K562 (cell line): ENCODE measurements at regions not wholly inside any gene's neighbourhood (a gene's known extent, or its start where the extent isn't known, plus 50 kb on each side); places are given as distances from the start of the nearest gene placed in this dataset.

Experiments
- ATAC-seq: fragments of 200-7000 bp; cut with Tn5 transposase; 3 replicates; pipeline ENCODE4 v1.9.1; 2020; ENCODE audit warnings: moderate library complexity
- BruUV-seq: library from RNA; stranded (reverse); fragments of 400-500 nt; replicated peaks from 2 replicates; lab custom pipeline; 2021; lab: Mats Ljungman, UMichigan
- CTCF ChIA-PET: fragments of 300-600 bp; formaldehyde crosslinking; extraction: SDS; loops from one replicate; lab custom pipeline; 2021; ENCODE audit warnings: low intra/inter-chr PET ratio; lab: Yijun Ruan, JAX
- POLR2A ChIA-PET: fragments of 300-600, 350-650 bp; sonication (Branson Sonifier 250); formaldehyde crosslinking; extraction: SDS; loops from one replicate; lab custom pipeline; 2021; ENCODE audit warnings: antibody characterized with exemption, inconsistent platforms; lab: Yijun Ruan, JAX
- DNase-seq, 4 experiments: peaks; one replicate each; pipeline versions ENCODE4 v3.0.0 to v3.0.0-alpha.2; 2011 to 2018; ENCODE audit warnings: low spot score in 3 of 4, mixed read lengths in 3 of 4; ENCODE audit errors: extremely low read depth in 1 of 4
- FAIRE-seq: peaks from 2 replicates; lab custom pipeline; 2011; peaks lifted over from hg19 to GRCh38; lab: Jason Lieb, UNC
- H2AFZ ChIP-seq: 2 replicates; pipeline ENCODE4 v1.6.0; 2011; ENCODE audit warnings: low read depth, low read length, control low read depth, inconsistent platforms
- H3K27ac ChIP-seq: fragments of 200-600 bp; 3 replicates; pipeline ENCODE4 v1.8.0; 2011; ENCODE audit warnings: low read depth, mild to moderate bottlenecking, control low read depth, inconsistent platforms, low read length, moderate library complexity, mixed read lengths; ENCODE audit errors: extremely low read depth
- H3K27me3 ChIP-seq, 2 experiments: fragments of 300-600 bp in 1 of 2; 2 replicates in 1 of 2; 3 replicates in 1 of 2; pipeline versions ENCODE4 v1.6.0 to v1.8.0; 2011; ENCODE audit warnings: inconsistent platforms in 2 of 2, low read length in 2 of 2, mild to moderate bottlenecking in 1 of 2, mixed read lengths in 1 of 2, moderate library complexity in 1 of 2; ENCODE audit not compliant: control insufficient read depth in 2 of 2, insufficient read depth in 2 of 2
- H3K36me3 ChIP-seq: fragments of 300-600 bp; 3 replicates; pipeline ENCODE4 v1.8.0; 2011; ENCODE audit warnings: mild to moderate bottlenecking, low read length, inconsistent platforms; ENCODE audit not compliant: control insufficient read depth, insufficient read depth
- H3K4me1 ChIP-seq, 2 experiments: fragments of 200-600 bp in 1 of 2; replicated peaks in 1 of 2; 2 replicates in 1 of 2; 3 replicates in 1 of 2; pipeline versions ENCODE4 v1.5.1 to v1.8.0; 2011; ENCODE audit warnings: inconsistent platforms in 2 of 2, low read length in 2 of 2, mild to moderate bottlenecking in 1 of 2, mixed read lengths in 1 of 2, moderate library complexity in 1 of 2; ENCODE audit not compliant: control insufficient read depth in 2 of 2, insufficient read depth in 2 of 2
- H3K4me2 ChIP-seq: 2 replicates; pipeline ENCODE4 v1.6.1; 2011; ENCODE audit warnings: low read length, control low read depth, inconsistent platforms, mixed read lengths; ENCODE audit not compliant: insufficient read depth
- H3K4me3 ChIP-seq: fragments of 200-600 bp; sonication (generic), shearing (Covaris generic); 2 replicates; pipeline ENCODE4 v1.5.1; 2016; ENCODE audit warnings: control low read depth, inconsistent platforms
- H3K79me2 ChIP-seq: fragments of 200-600 bp; 3 replicates; pipeline ENCODE4 v1.8.0; 2011; ENCODE audit warnings: low read length, inconsistent platforms; ENCODE audit not compliant: control insufficient read depth, insufficient read depth
- H3K9ac ChIP-seq, 2 experiments: 2 replicates each; pipeline versions ENCODE4 v1.6.0 to v1.6.1; 2011; ENCODE audit warnings: low read depth in 2 of 2, low read length in 2 of 2, control low read depth in 1 of 2, inconsistent platforms in 1 of 2, mild to moderate bottlenecking in 1 of 2, mixed read lengths in 1 of 2; ENCODE audit not compliant: insufficient read depth in 1 of 2
- H3K9me1 ChIP-seq: one replicate; pipeline ENCODE4 v1.6.0; 2011; ENCODE audit warnings: inconsistent platforms, mild to moderate bottlenecking, low read length, moderate library complexity; ENCODE audit not compliant: control insufficient read depth, insufficient read depth
- H3K9me3 ChIP-seq: replicated peaks from 2 replicates; pipeline ENCODE4 v1.5.1; 2011; ENCODE audit warnings: low read depth, low read length, inconsistent platforms; ENCODE audit not compliant: control insufficient read depth, insufficient read depth
- H4K20me1 ChIP-seq: replicated peaks from 2 replicates; pipeline ENCODE4 v1.6.1; 2011; ENCODE audit warnings: low read length, inconsistent platforms, mixed read lengths; ENCODE audit not compliant: control insufficient read depth, insufficient read depth
- ARHGAP35 ChIP-seq: fragments of 450-650 bp; IDR thresholded peaks from 2 replicates; pipeline ENCODE4 v1.6.1; 2018; ENCODE audit not compliant: partially characterized antibody
- CEBPG ChIP-seq, 3 experiments: fragments of 200-800 bp in 1 of 3; sonication (Bioruptor generic) in 1 of 3; sonication (generic) in 1 of 3; formaldehyde crosslinking in 1 of 3; IDR thresholded peaks in 2 of 3; conservative IDR thresholded peaks in 1 of 3; 2 replicates each; pipeline versions ENCODE4 v1.6.1 to v1.8.0; 2016 to 2022; ENCODE audit warnings: missing compliant biosample characterization in 2 of 3, missing genetic modification characterization in 2 of 3, mild to moderate bottlenecking in 1 of 3, missing genetic modification reagents in 1 of 3
- EP400 ChIP-seq: fragments of 450-650 bp; IDR thresholded peaks from 2 replicates; pipeline ENCODE4 v1.6.1; 2017; ENCODE audit warnings: antibody characterized with exemption, mild to moderate bottlenecking, moderate library complexity
- ETV1 ChIP-seq: fragments of 450-650 bp; conservative IDR thresholded peaks from 2 replicates; pipeline ENCODE4 v1.6.1; 2016; ENCODE audit warnings: missing genetic modification characterization, control low read depth, low read depth, missing compliant biosample characterization
- FUS ChIP-seq: fragments of 200-400 bp; formaldehyde crosslinking; optimal IDR thresholded peaks from 2 replicates; pipeline ENCODE3; 2017; ENCODE audit warnings: low read depth, low read length
- MAFG ChIP-seq: fragments of 450-650 bp; conservative IDR thresholded peaks from 2 replicates; pipeline ENCODE4 v1.6.1; 2016; ENCODE audit warnings: missing genetic modification characterization, missing compliant biosample characterization
- SP2 ChIP-seq: IDR thresholded peaks from 2 replicates; pipeline ENCODE4 v1.6.1; 2011; ENCODE audit warnings: mild to moderate bottlenecking, low read depth, low read length, moderate library complexity; ENCODE audit not compliant: poor library complexity, severe bottlenecking; ENCODE audit errors: extremely low read depth
- TAF7 ChIP-seq: fragments of 450-650 bp; IDR thresholded peaks from 2 replicates; pipeline ENCODE4 v1.6.1; 2016; ENCODE audit warnings: missing genetic modification characterization, missing compliant biosample characterization
- TEAD2 ChIP-seq: fragments of 450-650 bp; IDR thresholded peaks from 2 replicates; pipeline ENCODE4 v1.6.1; 2016; ENCODE audit warnings: missing genetic modification characterization, control low read depth, missing compliant biosample characterization
- ZNF133 ChIP-seq: fragments of 250-450 bp; sonication (Bioruptor Pico); IDR thresholded peaks from 2 replicates; pipeline ENCODE4 v1.4.0; 2020; ENCODE audit warnings: mild to moderate bottlenecking
- WGBS: fragments of 100-300 bp; shearing (Covaris generic); methylation state at CpG from one replicate; pipeline ENCODE4 v1.1.6; 2016; ENCODE audit warnings: low coverage, mixed read lengths; ENCODE audit not compliant: insufficient coverage; ENCODE audit errors: missing lambda C conversion rate; 5-methylcytosine and 5-hydroxymethylcytosine counted together
- in situ Hi-C: fragments of 300-500 bp; cut with MboI; formaldehyde crosslinking; loops from 4 replicates; pipeline ENCODE4 v1.15.0; 2018; ENCODE audit warnings: inconsistent platforms, mixed read lengths
- intact Hi-C: fragments of 100-400 bp; cut with micrococcal nuclease; formaldehyde crosslinking; loops from 2 replicates; pipeline ENCODE4 v1.14.2; 2022
- TF ChIP-seq, protein P1 (sequence below): fragments of 250-450 bp; sonication (Bioruptor Pico); IDR thresholded peaks from 2 replicates; pipeline ENCODE4 v1.5.0; 2021
- TF ChIP-seq, protein P2 (sequence below): sonication (generic); formaldehyde crosslinking; IDR thresholded peaks from 2 replicates; pipeline ENCODE4 v1.8.0; 2022; ENCODE audit warnings: mild to moderate bottlenecking, low read depth, missing genetic modification reagents

DNA sequence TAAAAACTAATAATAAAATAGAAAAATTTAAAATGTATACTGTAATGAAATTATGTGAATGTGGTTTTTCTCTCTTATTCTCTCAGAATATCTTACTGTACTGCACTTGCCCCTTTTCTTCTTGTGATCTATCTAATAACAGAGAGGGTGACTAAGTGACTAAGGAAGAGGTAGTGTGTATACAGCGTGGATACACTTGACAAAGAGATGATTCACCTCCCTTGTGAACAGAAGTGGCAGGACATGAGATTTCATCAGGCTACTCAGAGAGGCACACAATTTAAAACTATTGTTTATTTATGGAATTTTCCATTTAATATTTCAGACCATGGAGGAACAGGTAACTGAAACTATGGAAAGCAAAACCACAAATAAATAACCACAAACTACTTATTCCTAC, 806.6 kb upstream of the GHITM start:
- in situ Hi-C loops (no loop called here), intact Hi-C loops (no loop called here)
- Histone ChIP-seq H3K9me3 (no peaks in the 10 kb centered on the region), H3K4me1 (no peaks in the 10 kb centered on the region), H3K9ac (no peak overlapping the region), H2AFZ (no peak overlapping the region), H3K4me2 (no peak overlapping the region), H3K27ac (no peak overlapping the region), H3K79me2 (no peaks in the 10 kb centered on the region), H3K9me1 (no peaks in the 10 kb centered on the region), H4K20me1 (no peaks in the 10 kb centered on the region), H3K36me3 (no peaks in the 10 kb centered on the region), H3K27me3 (no peaks in the 10 kb centered on the region), H3K4me3 (no peak overlapping the region)
- DNase-seq = no peak
- BruUV-seq = no TSS peak
- no peak for TF ChIP-seq EP400
- TF ChIP-seq MAFG (tag) = no peak
- TF ChIP-seq FUS = no peak
- no peak for TF ChIP-seq SP2
- no peak for TF ChIP-seq ARHGAP35
- no peak for TF ChIP-seq TEAD2 (tag)
- TF ChIP-seq TAF7 (tag) = no peak
- TF ChIP-seq, protein P1, sequence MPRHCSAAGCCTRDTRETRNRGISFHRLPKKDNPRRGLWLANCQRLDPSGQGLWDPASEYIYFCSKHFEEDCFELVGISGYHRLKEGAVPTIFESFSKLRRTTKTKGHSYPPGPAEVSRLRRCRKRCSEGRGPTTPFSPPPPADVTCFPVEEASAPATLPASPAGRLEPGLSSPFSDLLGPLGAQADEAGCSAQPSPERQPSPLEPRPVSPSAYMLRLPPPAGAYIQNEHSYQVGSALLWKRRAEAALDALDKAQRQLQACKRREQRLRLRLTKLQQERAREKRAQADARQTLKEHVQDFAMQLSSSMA (CRISPR knock-in tag) = no peak
- TF ChIP-seq ETV1 = no peak
- TF ChIP-seq, protein P2, sequence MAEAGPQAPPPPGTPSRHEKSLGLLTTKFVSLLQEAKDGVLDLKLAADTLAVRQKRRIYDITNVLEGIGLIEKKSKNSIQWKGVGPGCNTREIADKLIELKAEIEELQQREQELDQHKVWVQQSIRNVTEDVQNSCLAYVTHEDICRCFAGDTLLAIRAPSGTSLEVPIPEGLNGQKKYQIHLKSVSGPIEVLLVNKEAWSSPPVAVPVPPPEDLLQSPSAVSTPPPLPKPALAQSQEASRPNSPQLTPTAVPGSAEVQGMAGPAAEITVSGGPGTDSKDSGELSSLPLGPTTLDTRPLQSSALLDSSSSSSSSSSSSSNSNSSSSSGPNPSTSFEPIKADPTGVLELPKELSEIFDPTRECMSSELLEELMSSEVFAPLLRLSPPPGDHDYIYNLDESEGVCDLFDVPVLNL = no peak
- no peak for TF ChIP-seq ZNF133 (CRISPR knock-in tag)
- TF ChIP-seq CEBPG (CRISPR knock-in tag; IDR thresholded peaks at IDR 0.05) = no peak
- no peak for TF ChIP-seq CEBPG (tag; conservative IDR thresholded peaks at IDR 0.05 in 1 of 2, IDR thresholded peaks at IDR 0.05 in 1 of 2)
- FAIRE-seq = no peak
- WGBS = 0% methylated on average over 1 of the region's 1 CpG
- CTCF ChIA-PET = no interaction called here
- no peak for ATAC-seq
- POLR2A ChIA-PET = no interaction called here
